Large intestine (tissue), 3 donors: ENCODE measurements at regions not wholly inside any gene's neighbourhood (a gene's known extent, or its start where the extent isn't known, plus 50 kb on each side); places are given as distances from the start of the nearest gene placed in this dataset.

Experiments
- DNase-seq, 2 donors: peaks; one replicate each; pipeline versions ENCODE4 v3.0.0 to v3.0.0-alpha.2; 2013
- H3K27ac ChIP-seq: one replicate; pipeline ENCODE4 v1.5.1; 2013; ENCODE audit warnings: low read length
- H3K27me3 ChIP-seq: 2 replicates; pipeline ENCODE4 v1.6.1; 2013; ENCODE audit warnings: low read length; ENCODE audit not compliant: control insufficient read depth, insufficient read depth
- H3K36me3 ChIP-seq: 2 replicates; pipeline ENCODE4 v1.6.1; 2013; ENCODE audit warnings: low read length; ENCODE audit not compliant: control insufficient read depth, insufficient read depth
- H3K4me1 ChIP-seq: one replicate; pipeline ENCODE4 v1.6.1; 2013; ENCODE audit warnings: low read length; ENCODE audit not compliant: control insufficient read depth, insufficient read depth
- H3K4me3 ChIP-seq: one replicate; pipeline ENCODE4 v1.5.1; 2013; ENCODE audit warnings: low read length
- H3K9me3 ChIP-seq: one replicate; pipeline ENCODE4 v1.6.1; 2013; ENCODE audit warnings: mild to moderate bottlenecking, low read depth, low read length, moderate library complexity; ENCODE audit not compliant: control insufficient read depth
- WGBS: methylation state at CpG from one replicate; pipeline ENCODE4 v1.1.5; 2013; ENCODE audit warnings: low lambda C conversion rate; ENCODE audit not compliant: insufficient coverage; 5-methylcytosine and 5-hydroxymethylcytosine counted together

- H3K9me3 ChIP-seq: no peaks in the 10 kb centered on the region
- DNase-seq: no peak
- 80% methylated on average over 1 of the region's 1 CpG for WGBS
Measured at GRCh38 chr5:12270914-12271313, 366.7 kb upstream of the CTNND2 start.

GRCh38 chr5:12269164-12269563 is 364.9 kb upstream of the CTNND2 start:
- Histone ChIP-seq H3K9me3 (no peaks in the 10 kb centered on the region), H3K4me3 (no peak overlapping the region), H3K4me1 (no peaks in the 10 kb centered on the region), H3K27ac (no peak overlapping the region), H3K27me3 (no peaks in the 10 kb centered on the region), H3K36me3 (no peaks in the 10 kb centered on the region)
- DNase-seq: no peak
- 62% methylated on average over 2 of the region's 3 CpGs for WGBS

More at GRCh38 chr5:12270914-12271313, 366.7 kb upstream of the CTNND2 start:
- H3K27ac ChIP-seq: no peak overlapping the region
- H3K27me3 ChIP-seq: no peaks in the 10 kb centered on the region
- no peaks in the 10 kb centered on the region for H3K36me3 ChIP-seq
- no peak overlapping the region for H3K4me3 ChIP-seq
- H3K4me1 ChIP-seq: no peaks in the 10 kb centered on the region

GRCh38 chr5:12258549-12258948 is 354.3 kb upstream of the CTNND2 start:
- WGBS: no CpG with 5 or more reads among the region's 2 CpGs
- DNase-seq: no peak

GRCh38 chr5:12250454-12250853 is 346.2 kb upstream of the CTNND2 start:
- Histone ChIP-seq H3K9me3 (no peaks in the 10 kb centered on the region), H3K36me3 (no peaks in the 10 kb centered on the region), H3K4me1 (no peaks in the 10 kb centered on the region), H3K4me3 (no peak overlapping the region), H3K27me3 (no peaks in the 10 kb centered on the region), H3K27ac (no peak overlapping the region)
- no peak for DNase-seq
- WGBS: no CpG with 5 or more reads among the region's 2 CpGs

More at GRCh38 chr5:12258549-12258948, 354.3 kb upstream of the CTNND2 start:
- Histone ChIP-seq H3K9me3 (no peaks in the 10 kb centered on the region), H3K36me3 (no peaks in the 10 kb centered on the region), H3K4me1 (no peaks in the 10 kb centered on the region), H3K27ac (no peak overlapping the region), H3K27me3 (no peaks in the 10 kb centered on the region), H3K4me3 (no peak overlapping the region)

- Histone ChIP-seq H3K36me3 (no peaks in the 10 kb centered on the region), H3K9me3 (no peaks in the 10 kb centered on the region), H3K27me3 (no peaks in the 10 kb centered on the region), H3K27ac (no peak overlapping the region), H3K4me1 (no peaks in the 10 kb centered on the region), H3K4me3 (no peak overlapping the region)
- DNase-seq: no peak
- 82% methylated on average over 3 of the region's 3 CpGs for WGBS
Measured at GRCh38 chr5:12248831-12249230, 344.6 kb upstream of the CTNND2 start.

- H3K9me3 ChIP-seq: no peaks in the 10 kb centered on the region
- no peak overlapping the region for H3K27ac ChIP-seq
- no peaks in the 10 kb centered on the region for H3K4me1 ChIP-seq
- 90% methylated on average over 3 of the region's 5 CpGs for WGBS
- no peak overlapping the region for H3K4me3 ChIP-seq
- no peaks in the 10 kb centered on the region for H3K36me3 ChIP-seq
- DNase-seq: no peak
- no peaks in the 10 kb centered on the region for H3K27me3 ChIP-seq
Measured at GRCh38 chr5:12246036-12246435, 341.8 kb upstream of the CTNND2 start.

GRCh38 chr5:12245429-12245828 is 341.2 kb upstream of the CTNND2 start:
- Histone ChIP-seq H3K9me3 (no peaks in the 10 kb centered on the region), H3K27me3 (no peaks in the 10 kb centered on the region), H3K36me3 (no peaks in the 10 kb centered on the region), H3K27ac (no peak overlapping the region), H3K4me1 (no peaks in the 10 kb centered on the region), H3K4me3 (no peak overlapping the region)
- no peak for DNase-seq
- 100% methylated on average over 2 of the region's 3 CpGs for WGBS

- no peak for DNase-seq
- 86% methylated on average over 7 of the region's 9 CpGs for WGBS
- no peaks in the 10 kb centered on the region for H3K36me3 ChIP-seq
Measured at GRCh38 chr5:12242950-12243888, 339.0 kb upstream of the CTNND2 start.

GRCh38 chr5:12237837-12238575 is 333.8 kb upstream of the CTNND2 start:
- DNase-seq: no peak
- Histone ChIP-seq H3K27ac (no peak overlapping the region), H3K27me3 (no peaks in the 10 kb centered on the region), H3K4me1 (no peaks in the 10 kb centered on the region), H3K4me3 (no peak overlapping the region), H3K9me3 (no peaks in the 10 kb centered on the region), H3K36me3 (no peaks in the 10 kb centered on the region)
- 0% methylated on average over 1 of the region's 6 CpGs for whole genome bisulfite sequencing

More at GRCh38 chr5:12242950-12243888, 339.0 kb upstream of the CTNND2 start:
- Histone ChIP-seq H3K27me3 (no peaks in the 10 kb centered on the region), H3K4me3 (no peak overlapping the region), H3K27ac (no peak overlapping the region), H3K4me1 (no peaks in the 10 kb centered on the region), H3K9me3 (no peaks in the 10 kb centered on the region)

GRCh38 chr5:12230659-12231058 is 326.4 kb upstream of the CTNND2 start:
- DNase-seq: no peak
- H3K4me1 ChIP-seq: no peaks in the 10 kb centered on the region
- no peak overlapping the region for H3K4me3 ChIP-seq
- no peaks in the 10 kb centered on the region for H3K36me3 ChIP-seq
- H3K27me3 ChIP-seq: no peaks in the 10 kb centered on the region
- H3K27ac ChIP-seq: no peak overlapping the region
- 82% methylated on average over 2 of the region's 9 CpGs for WGBS
- no peaks in the 10 kb centered on the region for H3K9me3 ChIP-seq
